ENCODE measurements at regions not wholly inside any gene's neighbourhood (a gene's known extent, or its start where the extent isn't known, plus 50 kb on each side); places are given as distances from the start of the nearest gene placed in this dataset.

DNA sequence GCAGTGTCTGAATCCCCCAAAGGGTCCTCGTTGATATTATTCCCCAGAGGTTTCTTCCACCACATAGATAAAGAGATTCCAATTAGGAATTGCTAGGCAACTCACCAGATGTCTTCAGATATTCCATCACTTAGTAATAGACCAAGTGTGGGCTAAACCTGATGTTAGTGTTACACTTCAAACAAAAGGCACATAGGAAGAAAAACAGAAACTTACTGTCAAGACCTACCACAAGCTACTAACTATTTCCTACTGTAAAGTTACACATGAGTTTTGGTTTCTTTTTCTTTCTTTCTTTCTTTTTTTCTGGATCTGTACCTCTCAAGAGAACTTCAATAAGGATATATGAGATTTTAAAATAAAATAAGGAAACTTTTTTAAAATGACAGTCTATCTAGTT is 879.1 kb upstream of the NEGR1 start:
- no peak overlapping the region for H3K4me3 ChIP-seq (ENCODE audit: low read depth, low read length)
- TF ChIP-seq CTCF (IDR thresholded peaks at IDR 0.05; ENCODE audit: borderline replicate concordance, insufficient read depth, low read depth, low read length) = no peak

DNA sequence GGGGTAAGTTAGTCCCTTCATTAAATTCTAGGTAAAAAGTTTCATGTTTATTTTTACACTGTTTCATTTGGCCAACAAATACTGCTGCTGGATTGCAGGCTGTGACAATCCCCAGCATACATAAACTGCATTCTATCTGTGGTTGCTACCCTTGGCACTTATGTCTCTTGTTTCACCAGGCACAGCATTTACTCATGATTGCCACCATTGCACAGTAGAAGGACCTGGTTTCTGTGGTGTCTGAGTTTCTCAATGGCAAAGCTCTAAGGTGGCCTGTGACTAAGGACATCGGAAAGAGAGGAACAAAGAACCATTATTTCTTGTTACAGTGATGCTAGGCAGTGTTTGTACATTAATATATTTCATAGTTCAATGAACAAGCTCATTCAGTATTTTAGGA is 878.4 kb upstream of the NEGR1 start:
- TF ChIP-seq CTCF (IDR thresholded peaks at IDR 0.05; ENCODE audit: borderline replicate concordance, insufficient read depth, low read depth, low read length) = no peak
- H3K4me3 ChIP-seq (ENCODE audit: low read depth, low read length) = no peak overlapping the region

DNA sequence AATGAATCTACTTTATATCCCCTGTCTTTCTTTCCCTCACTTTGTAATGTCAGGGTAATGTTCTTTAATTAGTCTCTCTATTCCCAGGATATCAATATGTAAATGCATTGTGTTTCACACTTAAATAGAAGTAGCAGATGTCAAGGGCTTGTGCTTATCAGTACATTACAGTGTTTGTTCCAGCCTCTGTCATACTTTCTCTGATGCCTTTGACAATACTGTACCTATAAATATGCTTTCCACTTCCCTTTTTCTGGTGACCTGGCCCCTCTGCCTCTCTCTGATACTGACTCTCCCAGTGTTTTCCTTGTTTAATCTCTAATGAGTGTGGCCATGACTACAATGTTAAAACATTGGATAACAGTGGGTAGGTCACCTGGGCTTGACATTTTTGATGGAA is 862.0 kb upstream of the NEGR1 start:
- no peak overlapping the region for H3K4me3 ChIP-seq (ENCODE audit: low read depth, low read length)
- no peak for TF ChIP-seq CTCF (IDR thresholded peaks at IDR 0.05; ENCODE audit: borderline replicate concordance, insufficient read depth, low read depth, low read length)

DNA sequence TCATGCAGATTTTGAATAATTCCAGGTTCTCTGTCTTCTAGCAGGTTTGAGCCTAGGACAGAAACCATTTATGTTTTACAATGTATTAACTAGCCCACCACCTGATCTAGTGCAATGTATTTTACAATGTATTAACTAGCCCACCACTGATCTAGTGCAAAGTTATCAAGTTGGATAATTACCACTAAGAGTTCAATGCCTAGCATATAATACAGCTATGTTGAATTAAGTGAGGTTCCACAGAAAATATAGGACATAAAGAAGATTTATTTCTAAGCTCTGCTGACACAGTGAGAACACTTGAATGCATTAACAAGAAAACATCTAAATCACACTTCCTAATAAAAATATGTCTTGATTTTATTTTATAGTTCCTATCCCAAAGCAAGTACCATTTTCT is 854.6 kb upstream of the NEGR1 start:
- no peak overlapping the region for H3K4me3 ChIP-seq (ENCODE audit: low read depth, low read length)
- TF ChIP-seq CTCF (IDR thresholded peaks at IDR 0.05; ENCODE audit: borderline replicate concordance, insufficient read depth, low read depth, low read length) = no peak

- TF ChIP-seq CTCF (IDR thresholded peaks at IDR 0.05; ENCODE audit: borderline replicate concordance, insufficient read depth, low read depth, low read length) = no peak
- no peak overlapping the region for H3K4me3 ChIP-seq (ENCODE audit: low read depth, low read length)
Observed at GRCh38 chr1:73106931-73107330, 824.6 kb upstream of the NEGR1 start.

- TF ChIP-seq CTCF (IDR thresholded peaks at IDR 0.05; ENCODE audit: borderline replicate concordance, insufficient read depth, low read depth, low read length) = no peak
- no peak overlapping the region for H3K4me3 ChIP-seq (ENCODE audit: low read depth, low read length)
Observed at GRCh38 chr1:73105755-73106154, 823.4 kb upstream of the NEGR1 start.

GRCh38 chr1:73104749-73105148 is 822.4 kb upstream of the NEGR1 start:
- H3K4me3 ChIP-seq (ENCODE audit: low read depth, low read length) = no peak overlapping the region
- TF ChIP-seq CTCF (IDR thresholded peaks at IDR 0.05; ENCODE audit: borderline replicate concordance, insufficient read depth, low read depth, low read length) = no peak

Measured in GM12875 (cell line).